DMS53 (cell line): ENCODE measurements at regions not wholly inside any gene's neighbourhood (a gene's known extent, or its start where the extent isn't known, plus 50 kb on each side); places are given as distances from the start of the nearest gene placed in this dataset.

Experiments
- DNase-seq: peaks from one replicate; lab custom pipeline; 2025; lab: John Stamatoyannopoulos, UW

GRCh38 chr13:80235967-80236302, 105.0 kb downstream of the SPRY2 start:
- peak; percentile 69 for DNase-seq

- peak; percentile 62 for DNase-seq
Observed at GRCh38 chr13:80235166-80235966, 105.6 kb downstream of the SPRY2 start.

DNA sequence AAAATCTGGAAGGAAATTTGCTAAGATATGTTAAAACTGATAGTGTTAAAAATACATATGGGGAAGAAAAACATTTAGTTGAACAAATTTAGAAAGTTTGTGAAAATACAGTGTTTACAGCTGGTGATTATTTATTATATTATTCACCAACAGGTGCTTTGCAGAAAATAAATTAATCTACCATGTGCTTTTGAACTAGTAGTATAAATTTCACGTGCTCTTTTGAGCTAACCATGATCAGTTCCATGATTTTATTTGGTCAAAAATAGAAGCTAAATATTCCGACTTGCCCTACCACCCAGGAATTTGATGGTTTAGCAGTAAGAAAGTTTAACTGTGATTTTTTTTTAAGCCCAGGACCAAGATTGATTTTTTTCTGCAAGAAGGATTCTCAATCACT, 113.3 kb downstream of the SPRY2 start:
- no peak for DNase-seq

- DNase-seq = no peak
Observed at GRCh38 chr13:80226645-80227044, 114.3 kb downstream of the SPRY2 start.

DNA sequence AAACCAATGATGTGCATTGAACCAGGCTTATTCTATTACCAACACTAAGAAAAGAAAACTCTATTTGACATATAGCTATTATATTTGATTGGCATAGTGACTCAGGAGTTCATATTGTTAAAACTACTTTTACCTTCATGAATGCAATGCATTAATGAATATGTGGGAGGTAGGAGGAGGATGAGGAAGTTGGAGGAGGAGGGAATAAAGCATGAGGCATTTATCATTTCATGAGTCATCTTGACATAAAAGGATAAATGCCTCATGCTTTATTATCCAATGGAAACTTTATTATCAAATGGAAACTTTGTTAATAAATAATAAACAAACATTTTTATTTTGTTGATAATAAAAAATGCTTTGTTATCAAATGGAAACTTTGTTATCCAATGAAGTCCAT, 116.5 kb downstream of the SPRY2 start:
- DNase-seq = no peak

GRCh38 chr13:80217614-80218456, 123.1 kb downstream of the SPRY2 start:
- DNase-seq = no peak

GRCh38 chr13:80215368-80215767, 125.6 kb downstream of the SPRY2 start:
- DNase-seq = no peak

DNA sequence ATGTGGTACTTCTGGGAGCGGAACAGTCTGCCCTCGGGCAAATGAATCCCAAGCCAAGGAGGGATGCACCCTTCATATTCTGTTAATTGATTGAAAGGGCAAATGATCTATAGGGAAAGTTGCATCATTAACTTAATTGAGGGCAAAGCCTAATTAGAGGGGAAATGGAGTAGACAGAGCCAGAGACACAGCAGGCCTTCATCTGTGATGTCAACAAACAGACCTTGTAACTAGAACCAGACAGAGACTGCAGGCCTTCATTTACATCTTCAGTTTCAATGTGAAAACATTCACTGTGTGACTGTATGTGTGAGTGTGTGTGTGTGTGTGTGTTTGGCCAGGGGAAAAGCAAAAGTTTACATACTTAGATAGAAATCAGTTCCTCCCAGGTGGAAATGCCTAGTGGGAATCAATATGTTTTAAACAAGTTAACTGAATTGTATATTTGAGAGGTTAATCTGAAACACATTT, 126.4 kb downstream of the SPRY2 start:
- no peak for DNase-seq

DNA sequence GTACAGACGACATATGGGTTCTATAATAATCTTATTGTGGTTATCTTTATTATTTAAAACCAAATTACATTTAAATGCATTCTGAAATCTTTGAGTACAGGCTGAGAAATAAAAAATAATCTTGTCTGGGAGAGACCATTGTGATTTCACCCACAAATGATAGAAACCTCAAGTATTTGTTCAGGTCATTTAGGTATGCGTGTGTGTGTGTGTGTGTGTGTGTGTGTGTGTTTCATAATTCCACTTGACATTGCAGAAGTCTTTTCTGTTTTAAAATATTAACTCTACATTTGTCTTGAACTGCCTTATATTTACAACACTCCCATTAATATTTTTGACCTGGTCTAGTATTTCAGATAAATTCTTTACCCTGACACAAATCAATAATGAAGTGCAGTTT, 126.9 kb downstream of the SPRY2 start:
- no peak for DNase-seq

GRCh38 chr13:80213201-80213600, 127.7 kb downstream of the SPRY2 start:
- no peak for DNase-seq

DNA sequence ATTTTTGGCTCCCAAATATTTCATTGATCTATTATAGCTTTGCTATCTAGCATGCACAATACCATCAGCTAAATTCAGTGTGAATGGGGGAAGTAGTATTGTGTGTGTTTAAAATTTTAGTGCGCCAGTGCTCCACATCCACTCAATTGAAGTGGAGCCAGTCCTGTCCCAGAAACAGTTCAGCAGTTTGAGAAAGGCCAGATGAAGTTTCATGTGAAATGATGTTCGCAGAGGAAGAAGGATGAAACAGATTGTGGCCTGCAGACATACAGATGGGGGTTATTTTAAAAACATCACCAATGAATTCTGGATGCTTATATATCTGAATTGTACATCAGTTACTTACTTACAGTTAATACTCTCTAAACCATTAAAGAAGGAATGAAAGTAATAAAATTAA, 129.4 kb downstream of the SPRY2 start:
- DNase-seq = no peak

- no peak for DNase-seq
Observed at GRCh38 chr13:80204642-80205041, 136.3 kb downstream of the SPRY2 start.

DNA sequence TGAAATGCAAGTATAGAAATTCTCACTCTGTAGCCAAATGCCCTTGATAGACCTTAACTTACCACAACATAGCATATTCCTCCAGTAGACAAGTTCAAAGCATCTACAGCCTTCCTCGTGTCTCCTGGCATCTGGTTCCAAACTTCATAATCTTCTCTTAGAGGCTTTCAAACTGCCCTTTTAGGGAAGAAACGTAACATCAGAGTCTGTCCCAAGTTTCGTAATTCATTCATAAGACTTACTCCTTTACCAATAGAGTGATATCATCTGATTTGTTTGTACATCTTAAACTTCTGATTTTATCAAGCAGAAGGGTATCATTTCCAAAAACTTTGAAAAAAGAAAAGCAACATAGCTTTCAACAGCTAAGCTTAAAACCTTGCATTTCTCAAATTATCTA, 137.4 kb downstream of the SPRY2 start:
- no peak for DNase-seq

- DNase-seq = no peak
Observed at GRCh38 chr13:80201694-80202468, 139.0 kb downstream of the SPRY2 start.

- no peak for DNase-seq
Observed at GRCh38 chr13:80199585-80200292, 141.2 kb downstream of the SPRY2 start.

DNA sequence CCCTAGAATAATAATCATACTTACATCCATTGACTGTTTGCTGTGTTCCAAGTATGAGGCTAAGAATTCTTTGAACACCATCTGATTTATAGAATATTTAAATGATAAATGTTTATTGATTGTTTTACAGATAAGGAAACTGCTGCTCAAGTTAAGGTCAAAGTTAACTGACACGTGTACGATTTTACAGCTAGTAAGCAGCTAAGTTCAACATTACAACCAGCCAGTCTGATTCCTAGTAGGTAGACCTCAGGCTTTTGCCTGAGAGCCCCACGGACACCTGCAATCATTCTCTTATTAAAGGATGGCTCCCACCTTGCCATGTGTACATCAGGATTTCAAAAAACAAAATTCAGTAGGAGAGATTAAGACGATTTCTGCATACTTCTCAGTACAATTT, 141.9 kb downstream of the SPRY2 start:
- no peak for DNase-seq

DNA sequence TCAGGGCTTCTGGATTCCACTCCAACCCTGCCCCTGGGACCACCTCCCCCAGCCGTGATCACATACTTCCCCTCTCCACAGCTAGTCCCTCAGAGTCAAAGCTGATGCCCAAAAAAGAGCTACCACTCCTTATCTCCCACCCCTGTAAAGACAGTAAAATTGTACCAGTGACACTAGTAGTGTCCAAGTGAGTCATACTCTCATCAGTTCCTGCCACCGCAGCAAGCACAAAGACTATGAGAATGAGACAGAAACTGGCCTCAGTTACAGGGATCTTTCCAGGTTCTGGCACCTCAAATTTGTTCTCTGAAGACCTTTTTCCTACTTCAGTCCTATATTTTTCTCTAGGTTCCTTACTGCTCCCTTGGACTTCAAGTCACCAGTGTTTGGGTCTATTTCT, 144.2 kb downstream of the SPRY2 start:
- DNase-seq = no peak

GRCh38 chr13:80195649-80196048, 145.3 kb downstream of the SPRY2 start:
- no peak for DNase-seq

GRCh38 chr13:80189889-80190597, 150.9 kb downstream of the SPRY2 start:
- no peak for DNase-seq

GRCh38 chr13:80180740-80181355, 160.1 kb downstream of the SPRY2 start:
- DNase-seq = no peak

DNA sequence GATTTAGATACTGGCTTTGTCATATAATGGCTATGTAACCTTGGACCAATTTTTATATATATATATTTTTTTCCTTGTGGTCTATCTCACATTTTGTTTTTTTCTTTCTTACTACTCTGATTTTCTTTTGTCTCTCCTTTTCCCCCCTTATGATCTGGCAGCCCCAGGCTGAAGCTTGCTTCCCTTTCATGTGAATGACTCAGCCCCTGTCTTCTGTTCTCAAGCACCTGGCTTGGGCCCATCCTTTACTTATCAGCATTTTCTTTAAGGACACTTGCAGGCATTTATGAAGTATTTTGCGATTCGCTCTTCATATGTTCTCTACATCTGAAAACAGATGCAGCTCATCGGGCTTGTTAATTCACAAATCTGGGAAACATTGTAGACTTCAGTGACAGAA, 163.6 kb downstream of the SPRY2 start:
- no peak for DNase-seq
